ENCODE measurements at regions not wholly inside any gene's neighbourhood (a gene's known extent, or its start where the extent isn't known, plus 50 kb on each side); places are given as distances from the start of the nearest gene placed in this dataset.
A peak's percentile ranks its signal among the peaks of the same experiment; 100 is the strongest.

DNA sequence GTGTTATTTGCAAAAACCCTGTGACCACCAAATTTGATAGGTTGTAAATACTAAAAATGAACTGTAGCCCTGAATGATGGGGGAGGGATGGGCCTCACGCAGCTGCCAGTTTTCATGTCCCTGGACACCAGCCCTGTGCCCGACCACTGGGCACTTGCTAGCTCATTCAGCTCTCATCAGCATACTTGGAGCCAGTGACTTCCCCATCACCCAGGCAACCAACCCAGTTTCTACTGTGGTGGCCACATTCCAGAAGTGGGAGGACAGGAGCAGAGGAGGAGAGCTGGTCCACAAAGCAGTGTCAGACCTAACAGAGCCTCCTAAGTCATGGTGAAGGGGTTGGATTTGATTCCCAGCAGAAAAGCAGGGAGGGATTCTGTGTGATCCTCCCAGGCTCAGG is 128.2 kb downstream of the CPEB2 start:
- peak; percentile 67 for DNase-seq (ENCODE audit: low read depth, low spot score)

DNA sequence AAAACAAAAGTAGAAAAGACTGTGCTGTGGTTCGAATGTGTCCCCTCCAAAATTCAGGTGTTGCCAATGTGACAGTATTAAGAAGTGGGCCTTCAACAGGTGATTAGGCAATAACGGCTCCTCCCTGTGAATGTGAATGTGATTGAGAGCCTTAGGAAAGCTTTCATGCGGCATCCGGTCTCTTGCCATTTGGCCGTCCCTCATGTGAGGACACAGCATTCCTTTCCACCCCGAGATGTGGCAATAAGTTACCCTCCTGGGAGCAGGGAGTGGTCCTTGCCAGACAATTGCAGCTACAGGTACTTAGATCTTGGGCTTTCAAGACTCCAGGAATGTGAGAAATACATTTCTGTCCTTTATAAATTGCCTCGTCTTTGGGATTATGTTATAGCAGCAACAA is 129.3 kb downstream of the CPEB2 start:
- no peak for DNase-seq (ENCODE audit: low read depth, low spot score)

DNA sequence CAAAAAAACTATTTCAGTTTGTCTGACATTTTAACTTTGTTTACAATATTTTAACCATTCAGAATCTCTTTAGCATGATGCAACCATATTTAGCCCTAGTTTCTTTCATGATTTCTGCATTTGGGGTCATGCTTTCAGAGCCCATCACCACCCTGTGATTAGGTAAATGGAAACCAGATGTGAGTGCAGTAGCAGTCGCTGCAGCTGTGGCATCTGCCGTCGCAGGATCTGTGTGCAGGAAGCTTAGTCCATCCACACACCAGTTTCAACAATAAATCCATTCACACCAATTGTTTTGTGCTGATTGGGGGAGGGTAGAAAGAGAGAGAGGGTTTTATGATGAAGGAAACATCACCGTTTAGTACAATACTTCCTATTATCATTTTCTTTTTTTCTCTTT is 130.5 kb downstream of the CPEB2 start:
- no peak for DNase-seq (ENCODE audit: low read depth, low spot score)

DNA sequence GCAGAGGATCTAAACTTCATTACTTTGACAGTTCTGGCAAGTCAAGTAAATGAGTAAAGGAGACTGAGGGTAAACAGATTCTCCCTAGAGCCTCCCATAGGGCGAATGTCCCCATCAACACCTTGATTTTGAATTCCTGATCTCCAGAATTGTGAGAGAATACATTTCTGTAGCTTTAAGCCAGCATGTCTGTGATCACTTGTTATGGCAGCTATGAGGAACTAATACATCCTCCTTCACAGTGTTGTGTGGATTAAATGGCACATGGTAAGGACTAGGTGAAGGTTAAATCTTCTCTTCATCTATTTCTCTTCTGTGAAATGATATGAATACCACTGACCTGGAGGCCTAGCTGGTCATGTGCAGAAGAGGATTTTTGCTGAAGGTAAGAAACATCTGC is 137.3 kb downstream of the CPEB2 start:
- DNase-seq (ENCODE audit: low read depth, low spot score) = no peak

DNA sequence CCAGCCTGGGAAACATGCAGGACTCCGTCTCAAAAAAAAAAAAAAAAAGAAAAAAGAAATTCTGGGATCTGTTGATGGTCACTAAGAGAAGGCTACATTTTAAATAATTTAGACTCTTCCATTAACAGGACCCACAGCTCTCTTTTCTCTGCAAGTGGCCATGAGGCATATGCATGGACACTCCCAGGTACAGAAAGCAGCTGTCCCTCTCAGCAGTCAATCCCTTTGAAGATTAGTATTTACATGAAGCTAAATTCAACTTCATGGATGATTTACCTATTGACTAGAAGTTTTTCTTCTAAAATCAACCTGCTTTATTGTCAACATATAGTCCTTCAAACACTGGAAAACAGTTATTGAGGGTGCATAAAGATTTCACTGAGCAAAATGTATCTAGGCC is 139.9 kb downstream of the CPEB2 start:
- DNase-seq (ENCODE audit: low read depth, low spot score) = no peak

DNA sequence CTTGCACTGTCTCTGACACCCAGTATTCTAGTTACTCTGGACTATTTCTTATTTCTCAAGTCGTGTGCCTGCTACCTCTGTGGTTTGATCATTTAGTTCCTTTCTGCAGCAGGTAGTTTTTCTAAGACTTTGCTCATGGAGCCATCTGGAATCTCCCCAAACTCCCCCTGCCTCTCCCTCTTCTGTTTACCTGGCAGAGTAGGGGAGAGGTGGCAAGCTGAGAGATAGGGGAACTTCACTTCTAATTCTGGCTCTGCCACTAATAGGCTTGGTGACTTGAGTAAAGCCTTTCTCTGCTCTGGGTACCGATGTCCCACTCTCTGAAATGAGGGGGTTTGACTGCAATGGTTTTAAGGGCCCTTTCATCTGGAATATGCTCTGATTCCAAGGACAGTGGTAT is 141.3 kb downstream of the CPEB2 start:
- no peak for DNase-seq (ENCODE audit: low read depth, low spot score)

DNA sequence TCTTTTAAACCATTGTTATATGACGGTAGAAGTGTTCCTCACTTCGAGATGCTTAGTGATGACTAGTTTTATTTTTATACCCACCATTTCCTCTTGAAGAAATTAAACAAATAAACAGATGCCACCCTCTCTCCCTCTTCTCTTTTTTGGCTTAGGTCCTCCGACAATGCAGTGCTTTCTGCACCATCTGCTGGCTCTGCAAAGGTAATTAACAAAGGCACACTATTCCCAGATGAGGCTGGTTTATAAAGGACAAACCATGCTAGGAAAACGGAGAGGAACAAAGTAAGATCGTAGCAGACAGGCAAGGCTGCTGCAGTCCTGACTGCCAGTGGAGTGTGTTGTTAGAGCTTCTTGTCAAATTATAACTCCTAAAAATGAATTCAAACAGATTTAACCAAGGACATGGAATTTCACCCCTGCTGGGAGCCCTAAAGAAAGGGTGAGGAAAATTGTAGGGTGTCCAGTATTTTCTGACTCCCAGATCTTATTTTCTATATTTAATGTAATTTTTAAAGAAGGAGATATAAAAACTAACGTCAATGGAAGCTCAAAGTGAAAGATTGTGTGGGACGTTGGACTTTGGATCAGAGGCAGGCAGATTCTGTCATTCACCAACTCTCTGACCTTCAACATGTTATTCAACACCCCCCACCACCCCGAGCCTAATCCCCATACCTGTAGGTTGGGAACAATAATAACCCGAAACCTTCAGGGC is 142.1 kb downstream of the CPEB2 start:
- DNase-seq (ENCODE audit: low read depth, low spot score) = no peak

DNA sequence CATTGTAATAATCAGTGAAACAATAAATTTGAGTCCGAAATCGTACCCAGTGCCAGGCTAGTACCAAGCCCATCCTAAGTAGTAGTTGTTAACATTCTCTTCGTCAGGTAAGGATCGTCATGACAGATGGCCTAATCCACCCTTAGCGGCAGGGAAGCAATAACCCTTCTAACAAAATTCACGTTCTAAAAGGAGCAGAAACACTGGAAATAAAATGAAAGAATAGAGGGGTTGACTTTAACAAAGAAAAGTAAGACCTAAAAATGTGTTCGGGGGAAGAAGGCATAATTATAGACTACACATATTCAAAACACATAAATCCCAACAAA is 142.7 kb downstream of the CPEB2 start:
- no peak for DNase-seq (ENCODE audit: low read depth, low spot score)

DNA sequence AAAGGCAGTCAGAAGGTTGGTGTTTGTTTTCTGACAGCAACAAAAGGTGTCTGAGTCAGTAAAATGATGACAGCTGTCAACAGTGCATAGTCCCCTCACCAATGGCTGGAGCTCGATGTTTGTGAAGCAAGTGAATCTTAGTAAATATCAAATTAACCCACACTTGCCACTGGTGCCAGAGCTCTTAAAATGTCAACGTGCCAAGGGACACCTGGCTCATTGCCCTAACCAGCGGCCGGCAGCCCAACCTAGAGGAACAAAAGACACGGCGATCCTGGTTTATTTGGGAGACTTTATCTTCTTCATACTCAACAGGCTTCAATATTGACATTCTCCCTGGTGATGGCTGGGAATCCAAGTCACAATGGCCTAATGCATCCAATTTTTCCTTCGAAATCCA is 143.4 kb downstream of the CPEB2 start:
- no peak for DNase-seq (ENCODE audit: low read depth, low spot score)

DNA sequence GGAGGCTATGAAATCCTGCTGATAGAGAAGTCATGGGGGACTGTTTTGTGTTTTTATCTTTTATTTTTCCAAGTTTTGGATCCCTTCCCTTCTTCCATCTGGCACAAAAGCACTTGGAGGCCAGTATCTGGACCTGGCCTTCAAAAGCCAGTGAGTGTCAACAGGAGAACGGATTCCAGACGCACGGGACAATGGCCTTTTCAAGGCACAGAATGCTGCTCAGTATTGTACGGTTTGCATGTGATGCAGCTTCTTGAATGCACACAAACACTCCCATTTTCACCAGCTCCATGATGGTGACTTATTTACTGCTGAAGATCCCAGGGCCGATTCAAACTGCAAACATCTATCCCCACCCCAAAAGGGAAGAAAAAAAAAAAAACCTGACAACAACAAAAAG is 145.4 kb downstream of the CPEB2 start:
- no peak for DNase-seq (ENCODE audit: low read depth, low spot score)

DNA sequence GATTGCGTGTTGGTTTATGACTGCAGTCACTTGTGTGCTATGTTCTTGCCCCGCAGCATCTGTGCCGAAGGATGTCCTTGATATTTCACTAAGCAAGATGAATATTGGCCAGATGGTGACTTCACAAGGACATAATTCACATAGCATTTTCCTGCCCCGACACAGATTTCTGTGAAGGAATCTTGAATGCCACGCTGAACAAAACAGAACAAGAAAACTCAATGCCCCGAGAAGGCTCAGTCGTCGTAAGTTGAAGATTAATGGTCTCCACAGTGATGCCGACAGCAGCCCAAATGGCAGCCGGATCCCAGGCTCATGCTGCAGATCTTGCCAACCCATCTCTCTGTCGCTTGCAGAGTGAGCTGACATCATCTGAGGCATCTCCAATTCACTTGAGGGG is 145.9 kb downstream of the CPEB2 start:
- DNase-seq (ENCODE audit: low read depth, low spot score) = no peak

DNA sequence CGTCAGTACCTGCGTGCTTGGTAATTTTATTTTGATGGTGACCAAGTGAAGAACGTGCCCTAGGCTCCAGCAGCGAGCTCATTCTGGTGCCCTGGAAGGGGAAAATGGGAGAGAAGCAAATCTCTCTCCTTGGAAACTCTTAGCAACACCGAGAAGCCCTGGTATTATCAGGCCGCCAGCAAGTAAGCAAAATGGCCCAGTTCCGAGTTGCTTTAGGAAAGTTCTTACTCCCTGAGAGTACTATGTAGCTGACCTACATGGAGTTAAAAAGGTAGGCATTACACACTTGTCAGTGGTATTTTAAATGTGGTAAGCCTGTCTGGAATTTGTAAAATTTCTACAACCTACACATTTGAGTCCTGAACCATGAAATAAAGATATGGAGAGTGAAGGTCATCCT is 146.4 kb downstream of the CPEB2 start:
- DNase-seq (ENCODE audit: low read depth, low spot score) = no peak

DNA sequence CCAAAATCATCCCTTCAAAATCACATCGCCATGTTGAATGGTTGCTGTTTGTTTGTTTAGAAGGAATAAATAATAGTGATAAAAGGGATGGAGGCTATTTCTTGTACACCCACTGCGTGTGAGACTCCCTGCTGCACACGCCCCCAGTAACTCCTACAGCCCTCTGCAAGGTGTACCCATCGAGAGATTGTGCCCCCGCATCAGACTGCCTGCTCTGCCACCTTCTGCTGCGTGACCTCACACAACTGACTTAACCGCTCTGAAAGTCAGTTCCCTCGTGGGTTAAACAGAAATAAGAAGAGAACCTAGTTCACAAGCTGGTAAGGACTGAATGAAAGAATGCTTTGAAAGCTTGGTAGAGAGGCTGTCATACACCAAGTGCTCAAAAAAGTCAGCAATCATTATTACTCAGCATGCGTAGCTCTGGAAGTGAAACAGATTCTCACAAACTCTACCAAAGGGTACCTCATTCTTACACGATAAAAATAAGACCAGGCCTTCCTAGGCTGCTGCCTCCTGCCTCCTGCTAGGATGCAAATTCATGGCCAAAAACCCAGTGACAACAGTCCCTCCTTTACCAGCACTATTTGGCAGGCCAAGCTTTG is 147.1 kb downstream of the CPEB2 start:
- DNase-seq (ENCODE audit: low read depth, low spot score) = no peak

DNA sequence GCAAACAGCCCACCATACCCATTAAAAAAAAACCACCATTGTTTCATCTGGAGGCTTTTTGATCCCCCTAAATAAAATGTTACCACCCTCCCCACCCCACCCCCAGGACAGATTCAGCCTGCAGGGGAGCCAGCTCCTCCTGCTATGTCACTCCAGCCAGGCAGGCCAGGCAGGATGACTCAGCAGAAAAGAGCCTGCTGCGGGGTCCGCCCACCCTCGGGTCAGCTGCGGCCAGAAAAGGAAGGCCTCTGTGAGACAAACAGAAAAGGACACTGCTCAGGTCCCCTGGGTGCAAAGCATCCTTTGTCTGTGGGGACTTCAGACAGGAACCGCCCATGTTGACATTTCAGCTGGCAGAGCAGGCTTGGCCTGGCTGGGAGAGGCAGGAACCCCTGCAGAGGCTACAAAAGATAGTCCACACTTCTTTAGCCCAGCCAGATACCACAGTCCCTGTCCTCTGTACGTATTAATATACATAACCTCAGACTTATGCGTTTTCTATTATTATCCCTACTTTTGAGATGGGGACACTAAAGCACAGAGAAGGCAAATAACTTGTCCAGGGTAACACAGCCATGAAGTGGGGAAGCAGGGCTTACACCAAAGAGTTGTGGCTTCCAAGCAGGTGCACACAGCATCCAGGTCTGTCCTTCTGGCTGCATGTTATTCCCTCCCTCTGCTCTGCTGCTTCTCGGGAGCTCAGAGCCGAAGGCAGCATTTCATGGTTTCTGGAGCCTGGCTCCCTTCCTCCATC is 147.7 kb downstream of the CPEB2 start:
- peak; percentile 91 for DNase-seq (ENCODE audit: low read depth, low spot score)

DNA sequence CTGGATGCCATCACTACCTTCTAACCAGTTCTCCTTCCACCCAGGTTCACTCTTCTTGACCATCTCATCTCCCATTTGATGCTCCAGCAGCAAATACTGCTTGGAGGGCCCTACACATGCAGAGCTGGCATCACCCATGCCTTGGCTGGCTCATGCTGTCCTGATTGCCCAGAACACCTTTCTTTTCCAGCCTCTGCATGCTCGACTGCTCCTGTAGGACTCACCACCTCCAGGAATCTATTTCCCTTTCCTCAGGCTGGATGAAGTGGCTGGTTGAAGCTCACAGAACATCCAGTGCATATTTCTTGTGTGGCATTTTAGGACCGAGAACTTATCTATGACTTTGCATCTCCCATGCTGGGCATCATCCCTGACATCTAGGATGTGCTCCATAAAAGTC is 148.3 kb downstream of the CPEB2 start:
- no peak for DNase-seq (ENCODE audit: low read depth, low spot score)

DNA sequence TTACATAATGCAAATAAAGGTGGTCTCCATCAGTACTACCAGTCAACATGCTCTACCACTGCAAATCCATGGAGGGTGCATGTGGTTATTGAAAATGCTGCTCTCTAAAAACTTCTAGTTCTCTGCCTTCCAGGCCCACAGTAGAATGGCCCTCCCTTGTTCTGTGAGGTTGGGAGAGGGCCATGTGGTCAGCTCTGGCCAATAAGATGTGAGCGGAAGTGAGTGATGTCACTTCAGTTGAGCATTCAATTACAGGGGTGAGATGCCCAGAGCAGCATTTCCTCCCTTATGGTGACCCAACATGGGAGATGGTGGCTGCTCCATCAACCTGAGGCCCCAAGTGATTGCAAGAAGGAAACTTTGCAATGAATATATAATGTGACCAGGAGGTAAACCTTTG is 148.8 kb downstream of the CPEB2 start:
- DNase-seq (ENCODE audit: low read depth, low spot score) = no peak

DNA sequence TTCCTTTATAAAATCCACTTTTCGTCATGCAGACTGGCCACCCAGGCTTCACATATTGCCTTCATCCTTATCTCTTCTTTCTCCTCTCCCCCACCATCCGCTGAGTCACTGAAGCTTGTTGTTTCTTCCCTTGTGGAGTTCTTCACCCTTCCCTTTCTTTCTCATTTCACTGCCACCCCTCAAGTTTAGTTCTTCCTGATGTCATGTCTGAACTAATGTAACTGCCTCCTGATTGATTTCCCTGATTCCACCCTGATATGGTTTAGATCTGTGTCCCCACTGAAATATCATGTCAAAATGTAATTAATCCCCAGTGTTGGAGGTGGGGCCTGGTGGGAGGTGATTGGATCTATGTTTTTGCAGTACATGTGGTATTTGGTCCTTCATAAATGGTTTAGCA is 151.4 kb downstream of the CPEB2 start:
- no peak for DNase-seq (ENCODE audit: low read depth, low spot score)

DNA sequence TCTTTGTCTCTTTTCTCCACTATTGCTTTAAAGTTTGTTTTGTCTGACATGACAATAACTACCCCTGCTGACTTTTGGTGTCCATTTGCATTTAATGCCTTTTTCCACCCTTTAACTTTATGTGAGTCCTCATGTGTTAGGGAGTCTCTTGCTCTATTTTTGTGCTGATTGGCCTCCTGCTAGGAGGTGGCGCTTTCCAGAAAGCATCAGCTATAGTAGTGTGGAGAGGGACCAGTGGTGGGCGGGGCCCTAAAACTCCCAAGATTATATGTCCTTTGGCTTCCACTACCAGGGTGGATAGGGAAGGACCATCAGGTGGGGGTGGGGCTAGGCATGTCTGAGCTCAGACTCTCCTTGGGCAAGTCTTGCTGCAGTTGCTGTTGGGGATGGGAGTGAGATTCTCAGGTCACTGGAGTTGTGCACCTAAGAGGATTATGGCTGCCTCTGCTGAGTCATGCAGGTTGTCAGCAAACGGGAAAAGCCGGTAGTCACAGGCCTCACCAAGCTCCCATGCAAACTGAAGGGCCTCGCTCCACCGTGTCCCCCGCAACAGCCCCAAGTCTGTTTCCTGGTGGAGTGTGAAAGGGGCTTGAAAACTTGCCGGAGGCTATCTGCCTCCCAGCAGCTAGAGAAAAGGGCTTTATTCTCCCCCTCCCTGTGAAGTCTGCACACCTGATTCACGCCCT is 156.3 kb downstream of the CPEB2 start:
- no peak for DNase-seq (ENCODE audit: low read depth, low spot score)

DNA sequence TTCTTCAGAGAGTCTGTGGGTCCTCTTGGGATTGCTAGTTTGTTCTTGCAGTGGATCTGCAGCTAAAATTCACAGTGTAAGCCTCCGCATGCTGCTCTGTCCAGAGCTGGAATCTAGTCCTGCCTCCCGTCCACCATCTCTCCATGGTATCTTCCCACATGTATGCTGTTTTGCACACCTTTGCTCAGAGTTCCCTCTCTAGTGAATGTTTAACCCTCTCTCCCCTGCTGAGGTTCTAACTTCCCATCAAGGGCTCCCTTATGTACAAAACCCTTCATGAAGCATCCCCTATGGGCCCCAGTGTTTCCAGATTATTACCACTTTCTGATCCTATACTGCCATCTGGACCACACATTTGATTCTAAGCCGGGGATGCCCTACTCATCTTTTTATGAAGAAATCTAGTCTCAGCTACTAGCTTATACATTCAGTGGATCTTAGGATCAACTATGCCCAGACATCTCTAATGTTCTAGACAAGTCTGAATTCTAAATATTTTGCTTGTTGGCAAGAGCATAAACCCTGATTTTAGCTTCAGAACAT is 157.3 kb downstream of the CPEB2 start:
- no peak for DNase-seq (ENCODE audit: low read depth, low spot score)

DNA sequence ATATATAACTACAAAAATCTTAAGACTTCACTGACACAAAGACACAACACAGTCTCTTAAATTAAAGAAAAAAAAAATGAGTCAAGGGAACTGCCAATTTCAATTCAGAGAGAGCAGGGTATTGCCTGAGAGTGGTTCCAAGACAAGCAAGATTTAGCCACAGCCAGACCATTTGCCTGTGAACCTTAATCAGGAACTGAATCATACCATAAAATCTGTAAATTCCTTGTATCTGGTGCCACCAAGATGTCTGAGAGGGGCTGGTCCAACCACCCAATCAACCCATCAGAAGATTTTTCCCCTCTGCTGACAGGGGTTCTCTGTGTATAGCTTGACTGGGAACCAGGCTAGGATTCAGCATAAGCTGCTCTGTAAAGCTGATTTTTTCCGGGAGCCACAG is 159.2 kb downstream of the CPEB2 start:
- peak; percentile 64 for DNase-seq (ENCODE audit: low read depth, low spot score)

DNA sequence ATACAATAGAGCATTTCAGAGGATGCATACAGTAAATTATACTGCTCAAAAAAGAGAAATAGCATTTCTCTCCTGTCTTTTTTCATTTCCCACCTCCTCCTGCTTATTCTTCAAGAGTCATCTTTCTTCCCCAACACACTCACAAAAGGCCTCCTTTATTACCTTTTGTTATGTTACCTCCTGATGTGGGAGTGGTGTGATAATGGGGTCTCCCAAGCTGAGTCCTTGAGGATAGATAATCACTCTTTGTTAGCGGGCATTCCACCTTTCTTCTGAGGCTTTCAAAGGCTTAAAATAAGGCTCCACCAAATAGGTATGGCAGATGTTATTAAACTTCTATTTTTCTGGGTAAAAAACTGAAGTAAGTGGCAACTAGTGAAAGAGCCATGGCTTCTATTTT is 159.8 kb downstream of the CPEB2 start:
- DNase-seq (ENCODE audit: low read depth, low spot score) = no peak
